Ovary (tissue), 7 donors: ENCODE measurements at regions not wholly inside any gene's neighbourhood (a gene's known extent, or its start where the extent isn't known, plus 50 kb on each side); places are given as distances from the start of the nearest gene placed in this dataset.

Source experiments
- DNase-seq, 5 donors: peaks; one replicate each; pipeline ENCODE4 v3.0.0-alpha.2; 2019 to 2020
- H3K27ac ChIP-seq, 2 donors: fragments of 200-600 bp; one replicate each; pipeline versions ENCODE4 v1.5.1 to v1.8.0; 2019 to 2022
- H3K27me3 ChIP-seq: fragments of 200-600 bp; one replicate; pipeline ENCODE4 v1.8.0; 2022
- H3K36me3 ChIP-seq: fragments of 200-600 bp; sonication (generic); one replicate; pipeline ENCODE4 v1.5.1; 2019
- H3K4me1 ChIP-seq: one replicate; pipeline ENCODE4 v1.8.1; 2013; ENCODE audit warnings: mild to moderate bottlenecking, moderate library complexity; ENCODE audit not compliant: insufficient read depth
- H3K4me3 ChIP-seq: fragments of 200-600 bp; sonication (generic); one replicate; pipeline ENCODE4 v1.5.1; 2017
- H3K9me3 ChIP-seq, 2 donors: fragments of 200-600 bp in 1 of 2; sonication (generic) in 1 of 2; one replicate each; pipeline versions ENCODE4 v1.5.1 to v1.8.1; 2013 to 2019; ENCODE audit warnings: mild to moderate bottlenecking in 1 of 2, moderate library complexity in 1 of 2
- CTCF ChIP-seq, 3 donors: fragments of 450-650 bp in 2 of 3; fragments of 200-600 bp in 1 of 3; IDR thresholded peaks; one replicate each; pipeline versions ENCODE4 v1.5.1 to v1.8.0; 2016 to 2022; ENCODE audit warnings: antibody characterized with exemption in 3 of 3, mild to moderate bottlenecking in 1 of 3
- EP300 ChIP-seq: sonication (generic); formaldehyde crosslinking; IDR thresholded peaks from one replicate; pipeline ENCODE4 v1.6.1; 2017; ENCODE audit warnings: antibody characterized with exemption
- POLR2A ChIP-seq: fragments of 450-650 bp; IDR thresholded peaks from one replicate; pipeline ENCODE4 v1.6.1; 2017; ENCODE audit warnings: antibody characterized with exemption, mild to moderate bottlenecking, moderate library complexity
- WGBS, 3 donors: extraction: QIAGEN DNeasy Blood & Tissue Kit in 1 of 3; methylation state at CpG; one replicate each; pipeline versions ENCODE4 v1.1.5 to v1.1.7; 2013 to 2017; 5-methylcytosine and 5-hydroxymethylcytosine counted together
- intact Hi-C, 4 donors: fragments of 100-400 bp; cut with DNase I; formaldehyde crosslinking; loops; one replicate each; pipeline versions ENCODE4 v1.11.0 to v1.15.1; 2022 to 2023
- donor health status: DM: no; HTN: no; CAD: no; lungs with moderate emphysema.
- donor health status: DM: no; HTN: no; CAD: no.
- donor health status: Bipolar disorder and iron deficiency.
- donor health status: DM: no; HTN: no; CAD: no.
- donor health status: DM: yes; HTN: yes; CAD: no.

GRCh38 chr9:1913631-1914330 lies 101.4 kb upstream of the SMARCA2 start:
- no peak for TF ChIP-seq POLR2A
- TF ChIP-seq CTCF (IDR thresholded peaks at IDR 0.05): no peak
- H3K27me3 ChIP-seq: no peaks in the 10 kb centered on the region
- H3K36me3 ChIP-seq: no peaks in the 10 kb centered on the region
- no peak for DNase-seq
- intact Hi-C loops: no loop called here
- H3K27ac ChIP-seq: no peak overlapping the region
- H3K9me3 ChIP-seq: no peaks in the 10 kb centered on the region
- no peaks in the 10 kb centered on the region for H3K4me1 ChIP-seq
- H3K4me3 ChIP-seq: no peak overlapping the region
- WGBS, 3 donors: 83 to 89% (median 85%) methylated on average over 6 of the region's 6 CpGs

GRCh38 chr9:1916095-1916494 lies 99.1 kb upstream of the SMARCA2 start:
- intact Hi-C loops: no loop called here
- 81 to 91% (median 85%) methylated on average over 6 of the region's 6 CpGs for WGBS, 3 donors
- H3K27me3 ChIP-seq: no peaks in the 10 kb centered on the region

GRCh38 chr9:1916655-1917054 lies 98.5 kb upstream of the SMARCA2 start:
- no peaks in the 10 kb centered on the region for H3K4me1 ChIP-seq
- no peaks in the 10 kb centered on the region for H3K27me3 ChIP-seq
- H3K4me3 ChIP-seq: no peak overlapping the region
- 74 to 85% (median 79%) methylated on average over 12 of the region's 12 CpGs for WGBS, 3 donors
- no peak overlapping the region for H3K27ac ChIP-seq
- H3K36me3 ChIP-seq: no peaks in the 10 kb centered on the region
- TF ChIP-seq EP300 (no peak), POLR2A (no peak), CTCF (IDR thresholded peaks at IDR 0.05) (no peak)
- intact Hi-C loops: no loop called here
- DNase-seq: no peak
- no peaks in the 10 kb centered on the region for H3K9me3 ChIP-seq

More at GRCh38 chr9:1916095-1916494, 99.1 kb upstream of the SMARCA2 start:
- Histone ChIP-seq H3K27ac (no peak overlapping the region), H3K9me3 (no peaks in the 10 kb centered on the region), H3K36me3 (no peaks in the 10 kb centered on the region), H3K4me3 (no peak overlapping the region), H3K4me1 (no peaks in the 10 kb centered on the region)
- no peak for DNase-seq
- TF ChIP-seq EP300: no peak
- no peak for TF ChIP-seq CTCF (IDR thresholded peaks at IDR 0.05)
- TF ChIP-seq POLR2A: no peak

- no peaks in the 10 kb centered on the region for H3K9me3 ChIP-seq
- intact Hi-C loops: no loop called here
- H3K4me1 ChIP-seq: no peaks in the 10 kb centered on the region
- no peak overlapping the region for H3K27ac ChIP-seq
- DNase-seq: no peak
- 38 to 52% (median 42%) methylated on average over 11 of the region's 11 CpGs for WGBS, 3 donors
- no peaks in the 10 kb centered on the region for H3K27me3 ChIP-seq
- no peak overlapping the region for H3K4me3 ChIP-seq
- no peaks in the 10 kb centered on the region for H3K36me3 ChIP-seq
- TF ChIP-seq POLR2A (no peak), EP300 (no peak), CTCF (IDR thresholded peaks at IDR 0.05) (no peak)
These were observed 97.7 kb upstream of the SMARCA2 start for GRCh38 chr9:1917396-1917935.
